Neuronal stem cell (in vitro differentiated cells): ENCODE measurements at regions not wholly inside any gene's neighbourhood (a gene's known extent, or its start where the extent isn't known, plus 50 kb on each side); places are given as distances from the start of the nearest gene placed in this dataset.

Experiments used
- DNase-seq: peaks from one replicate; pipeline ENCODE4 v3.0.0-alpha.2; 2013; ENCODE audit warnings: low spot score
- H2AFZ ChIP-seq: one replicate; pipeline ENCODE4 v1.6.1; 2013; ENCODE audit warnings: mild to moderate bottlenecking, low read length, inconsistent platforms
- H2AK5ac ChIP-seq: 2 replicates; pipeline ENCODE4 v1.6.1; 2013; ENCODE audit warnings: low read depth, mild to moderate bottlenecking, inconsistent platforms, low read length, moderate library complexity, mixed read lengths
- H2BK120ac ChIP-seq: 2 replicates; pipeline ENCODE4 v1.6.1; 2013; ENCODE audit warnings: low read depth, mild to moderate bottlenecking, inconsistent platforms, low read length, moderate library complexity, mixed read lengths
- H2BK12ac ChIP-seq: one replicate; pipeline ENCODE4 v1.6.1; 2013; ENCODE audit warnings: low read length, inconsistent platforms
- H2BK15ac ChIP-seq: 2 replicates; pipeline ENCODE4 v1.6.1; 2013; ENCODE audit warnings: mild to moderate bottlenecking, low read length, inconsistent platforms, mixed read lengths
- H2BK5ac ChIP-seq: one replicate; pipeline ENCODE4 v1.6.1; 2013; ENCODE audit warnings: inconsistent platforms, mild to moderate bottlenecking, low read length, moderate library complexity
- H3K14ac ChIP-seq: one replicate; pipeline ENCODE4 v1.6.1; 2013; ENCODE audit warnings: low read length, inconsistent platforms
- H3K18ac ChIP-seq: 2 replicates; pipeline ENCODE4 v1.6.1; 2013; ENCODE audit warnings: low read length, inconsistent platforms
- H3K23ac ChIP-seq: 2 replicates; pipeline ENCODE4 v1.6.1; 2013; ENCODE audit warnings: low read depth, mild to moderate bottlenecking, mixed read lengths, low read length, inconsistent platforms; ENCODE audit not compliant: poor library complexity
- H3K27ac ChIP-seq: replicated peaks from 3 replicates; pipeline ENCODE4 v1.5.1; 2013; ENCODE audit warnings: low read length, inconsistent platforms
- H3K27me3 ChIP-seq, 3 experiments: 2 replicates each; pipeline ENCODE4 v1.6.1; 2013; ENCODE audit warnings: low read length in 3 of 3, mild to moderate bottlenecking in 2 of 3, inconsistent platforms in 1 of 3, low read depth in 1 of 3, mixed read lengths in 1 of 3, moderate library complexity in 1 of 3; ENCODE audit not compliant: control insufficient read depth in 3 of 3, insufficient read depth in 3 of 3
- H3K36me3 ChIP-seq, 2 donors: replicated peaks in 1 of 2; 2 replicates each; pipeline ENCODE4 v1.6.1; 2013; ENCODE audit warnings: low read length in 2 of 2; ENCODE audit not compliant: control insufficient read depth in 2 of 2, insufficient read depth in 2 of 2
- H3K4ac ChIP-seq: 2 replicates; pipeline ENCODE4 v1.6.1; 2013; ENCODE audit warnings: inconsistent platforms, mild to moderate bottlenecking, low read length, moderate library complexity
- H3K4me1 ChIP-seq, 2 donors: 1 replicate in 1 of 2; 2 replicates in 1 of 2; pipeline ENCODE4 v1.6.1; 2013; ENCODE audit warnings: low read length in 2 of 2, low read depth in 1 of 2; ENCODE audit not compliant: control insufficient read depth in 2 of 2, insufficient read depth in 1 of 2
- H3K4me2 ChIP-seq: one replicate; pipeline ENCODE4 v1.6.1; 2013; ENCODE audit warnings: mild to moderate bottlenecking, low read length, inconsistent platforms; ENCODE audit not compliant: insufficient read depth, poor library complexity, severe bottlenecking
- H3K4me3 ChIP-seq, 2 donors: 2 replicates each; pipeline ENCODE4 v1.5.1; 2013; ENCODE audit warnings: low read length in 2 of 2, mild to moderate bottlenecking in 2 of 2, inconsistent platforms in 1 of 2, moderate library complexity in 1 of 2
- H3K79me1 ChIP-seq: one replicate; pipeline ENCODE4 v1.6.1; 2013; ENCODE audit warnings: low read depth, mild to moderate bottlenecking, inconsistent platforms, low read length, moderate library complexity
- H3K9ac ChIP-seq: one replicate; pipeline ENCODE4 v1.6.1; 2013; ENCODE audit warnings: mild to moderate bottlenecking, low read depth, low read length, inconsistent platforms; ENCODE audit not compliant: poor library complexity
- H3K9me3 ChIP-seq, 2 donors: replicated peaks in 1 of 2; 2 replicates each; pipeline versions ENCODE3 to v1.6.1; 2013; ENCODE audit warnings: low read length in 2 of 2, mild to moderate bottlenecking in 2 of 2, inconsistent platforms in 1 of 2, low read depth in 1 of 2, mixed read lengths in 1 of 2, moderate library complexity in 1 of 2; ENCODE audit not compliant: control insufficient read depth in 2 of 2, insufficient read depth in 1 of 2
- H4K8ac ChIP-seq: one replicate; pipeline ENCODE4 v1.6.1; 2013; ENCODE audit warnings: low read depth, mild to moderate bottlenecking, inconsistent platforms, low read length, moderate library complexity
- H4K91ac ChIP-seq: one replicate; pipeline ENCODE4 v1.6.1; 2013; ENCODE audit warnings: low read length, low read depth, mild to moderate bottlenecking, inconsistent platforms; ENCODE audit not compliant: poor library complexity
- WGBS, 2 donors: extraction: QIAGEN DNeasy Blood & Tissue Kit; methylation state at CpG; one replicate each; pipeline ENCODE4 v1.1.7; 2013; ENCODE audit warnings: missing lambda C conversion rate in 2 of 2, mixed read lengths in 1 of 2; ENCODE audit not compliant: insufficient read length in 2 of 2, insufficient replicate concordance in 1 of 2; ENCODE audit errors: extremely low coverage in 2 of 2; 5-methylcytosine and 5-hydroxymethylcytosine counted together

DNA sequence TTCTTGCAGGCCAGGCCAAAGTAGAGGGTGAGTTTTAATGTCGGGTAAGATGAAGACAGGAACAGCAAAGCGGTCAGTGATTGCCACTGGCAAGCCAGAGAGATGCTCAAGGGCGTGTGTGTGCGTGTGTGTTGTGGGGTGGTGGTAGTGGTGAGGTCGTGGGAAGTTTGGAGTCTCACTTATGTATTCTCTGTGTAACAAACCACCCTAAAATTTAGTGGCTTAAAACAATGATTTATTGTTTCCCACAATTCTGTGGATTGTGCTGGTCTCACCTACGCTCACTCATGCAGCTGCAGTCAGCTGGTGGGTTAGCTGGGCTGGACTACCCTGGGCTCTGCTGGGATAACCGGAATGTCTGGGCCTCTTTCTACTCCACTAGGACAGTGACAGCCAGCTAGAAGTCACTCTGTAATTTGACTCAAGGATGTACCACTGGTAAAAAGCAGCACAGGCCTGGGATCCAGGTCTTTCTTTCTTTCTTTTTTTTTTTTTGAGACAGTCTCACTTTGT is 50.9 kb upstream of the BHLHE40 start:
- Histone ChIP-seq H3K36me3 (no peaks in the 10 kb centered on the region), H3K23ac (no peak overlapping the region), H3K9ac (no peak overlapping the region), H3K4me3 (no peak overlapping the region), H2BK12ac (no peak overlapping the region), H3K4ac (no peak overlapping the region), H3K14ac (peak overlapping the region; percentile 47), H2BK15ac (peak overlapping the region; percentile 58), H2AFZ (no peak overlapping the region), H3K4me2 (no peak overlapping the region), H2BK5ac (no peak overlapping the region), H3K18ac (no peak overlapping the region), H2BK120ac (no peak overlapping the region), H3K9me3 (peaks cover 0 to 2% of the 10 kb centered on the region in 2 donors), H4K91ac (no peak overlapping the region), H3K4me1 (no peaks in the 10 kb centered on the region), H3K27ac (no peak overlapping the region), H3K27me3 (no peaks in the 10 kb centered on the region), H2AK5ac (no peak overlapping the region), H3K79me1 (no peaks in the 10 kb centered on the region), H4K8ac (no peak overlapping the region)
- WGBS, 2 donors = no CpG with 5 or more reads among the region's 7 CpGs
- DNase-seq = no peak
